ENCODE measurements at regions not wholly inside any gene's neighbourhood (a gene's known extent, or its start where the extent isn't known, plus 50 kb on each side); places are given as distances from the start of the nearest gene placed in this dataset.
"Not testable (repeated sequence)": the region's sequence is repeated elsewhere in the genome, so short reads cannot be mapped to it uniquely, and the experiment has no call there.

GRCh38 chr9:108394726-108395125, 461.1 kb downstream of the ACTL7B start:
- DNase-seq (ENCODE audit: low read depth, low spot score) (no peak), FAIRE-seq (no peak)
- no peak overlapping the region for H2AFZ ChIP-seq (ENCODE audit: control insufficient read depth, low read length)
- H4K20me1 ChIP-seq (ENCODE audit: control insufficient read depth, extremely low read depth, insufficient read depth, low read length) = no peaks in the 10 kb centered on the region
- no peak overlapping the region for H3K4me2 ChIP-seq (ENCODE audit: control insufficient read depth, extremely low read depth, insufficient read depth, low read depth, low read length)
- TF ChIP-seq, protein P1, sequence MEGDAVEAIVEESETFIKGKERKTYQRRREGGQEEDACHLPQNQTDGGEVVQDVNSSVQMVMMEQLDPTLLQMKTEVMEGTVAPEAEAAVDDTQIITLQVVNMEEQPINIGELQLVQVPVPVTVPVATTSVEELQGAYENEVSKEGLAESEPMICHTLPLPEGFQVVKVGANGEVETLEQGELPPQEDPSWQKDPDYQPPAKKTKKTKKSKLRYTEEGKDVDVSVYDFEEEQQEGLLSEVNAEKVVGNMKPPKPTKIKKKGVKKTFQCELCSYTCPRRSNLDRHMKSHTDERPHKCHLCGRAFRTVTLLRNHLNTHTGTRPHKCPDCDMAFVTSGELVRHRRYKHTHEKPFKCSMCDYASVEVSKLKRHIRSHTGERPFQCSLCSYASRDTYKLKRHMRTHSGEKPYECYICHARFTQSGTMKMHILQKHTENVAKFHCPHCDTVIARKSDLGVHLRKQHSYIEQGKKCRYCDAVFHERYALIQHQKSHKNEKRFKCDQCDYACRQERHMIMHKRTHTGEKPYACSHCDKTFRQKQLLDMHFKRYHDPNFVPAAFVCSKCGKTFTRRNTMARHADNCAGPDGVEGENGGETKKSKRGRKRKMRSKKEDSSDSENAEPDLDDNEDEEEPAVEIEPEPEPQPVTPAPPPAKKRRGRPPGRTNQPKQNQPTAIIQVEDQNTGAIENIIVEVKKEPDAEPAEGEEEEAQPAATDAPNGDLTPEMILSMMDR (optimal IDR thresholded peaks at IDR 0.05 in 1 of 3, IDR thresholded peaks at IDR 0.05 in 1 of 3, conservative IDR thresholded peaks at IDR 0.05 in 1 of 3; ENCODE audit: extremely low read depth in 1 of 3, insufficient read depth in 2 of 3, low read length in 3 of 3) = no peak
- TF ChIP-seq EZH2 (IDR thresholded peaks at IDR 0.05; ENCODE audit: low read length) = no peak
- H3K4me3 ChIP-seq (ENCODE audit: control insufficient read depth in 2 of 3, extremely low read depth in 1 of 3, insufficient read depth in 2 of 3, low read depth in 1 of 3, low read length in 3 of 3) = no peak overlapping the region
- no peak overlapping the region for H3K27ac ChIP-seq (ENCODE audit: control insufficient read depth, insufficient read depth, low read length)
- H3K27me3 ChIP-seq (ENCODE audit: control insufficient read depth, extremely low read depth, insufficient read depth, low read length) = no peaks in the 10 kb centered on the region
- peaks cover 2% of the 10 kb centered on the region for H3K9me3 ChIP-seq (ENCODE audit: control insufficient read depth, low read depth, low read length)
- no peaks in the 10 kb centered on the region for H3K36me3 ChIP-seq (ENCODE audit: control insufficient read depth in 2 of 2, extremely low read depth in 1 of 2, insufficient read depth in 2 of 2, low read length in 2 of 2)
- no peak overlapping the region for H3K9ac ChIP-seq (ENCODE audit: control insufficient read depth, extremely low read depth, insufficient read depth, low read length)
- H3K4me1 ChIP-seq (ENCODE audit: control insufficient read depth, extremely low read depth, insufficient read depth, low read length) = no peaks in the 10 kb centered on the region
- dilution Hi-C loops (cut with MboI; ENCODE audit: extremely low pct_ligation_motif_present, low sequenced_read_pairs) = no loop called here
- H3K9me1 ChIP-seq (ENCODE audit: control insufficient read depth, extremely low read depth, insufficient read depth, low read length) = no peaks in the 10 kb centered on the region
- H3K79me2 ChIP-seq (ENCODE audit: control insufficient read depth, insufficient read depth, low read length) = no peaks in the 10 kb centered on the region

DNA sequence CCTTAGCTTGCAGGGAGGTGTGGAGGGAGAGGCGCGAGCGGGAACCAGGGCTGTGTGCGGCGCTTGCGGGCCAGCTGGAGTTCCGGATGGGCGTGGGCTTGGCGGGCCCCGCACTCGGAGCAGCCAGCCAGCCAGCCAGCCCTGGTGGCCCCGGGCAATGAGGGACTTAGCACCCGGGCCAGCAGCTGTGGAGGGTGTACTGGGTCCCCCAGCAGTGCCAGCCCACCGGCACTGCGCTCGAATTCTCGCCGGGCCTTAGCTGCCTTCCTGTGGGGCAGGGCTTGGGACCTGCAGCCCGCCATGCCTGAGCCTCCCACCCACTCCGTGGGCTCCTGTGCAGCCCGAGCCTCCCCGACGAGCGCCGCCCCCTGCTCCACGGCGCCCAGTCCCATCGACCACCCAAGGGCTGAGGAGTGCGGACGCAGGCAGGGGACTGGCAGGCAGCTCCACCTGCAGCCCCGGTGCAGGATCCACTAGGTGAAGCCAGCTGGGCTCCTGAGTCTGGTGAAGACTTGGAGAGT, 462.2 kb downstream of the ACTL7B start:
- H3K9me3 ChIP-seq (ENCODE audit: control insufficient read depth, low read depth, low read length); H3K36me3 ChIP-seq (ENCODE audit: control insufficient read depth in 2 of 2, extremely low read depth in 1 of 2, insufficient read depth in 2 of 2, low read length in 2 of 2); H3K79me2 ChIP-seq (ENCODE audit: control insufficient read depth, insufficient read depth, low read length); dilution Hi-C loops (cut with MboI; ENCODE audit: extremely low pct_ligation_motif_present, low sequenced_read_pairs); H3K9ac ChIP-seq (ENCODE audit: control insufficient read depth, extremely low read depth, insufficient read depth, low read length); H3K9me1 ChIP-seq (ENCODE audit: control insufficient read depth, extremely low read depth, insufficient read depth, low read length); H3K4me1 ChIP-seq (ENCODE audit: control insufficient read depth, extremely low read depth, insufficient read depth, low read length); H3K27ac ChIP-seq (ENCODE audit: control insufficient read depth, insufficient read depth, low read length); H2AFZ ChIP-seq (ENCODE audit: control insufficient read depth, low read length); H4K20me1 ChIP-seq (ENCODE audit: control insufficient read depth, extremely low read depth, insufficient read depth, low read length); H3K4me3 ChIP-seq (ENCODE audit: control insufficient read depth in 2 of 3, extremely low read depth in 1 of 3, insufficient read depth in 2 of 3, low read depth in 1 of 3, low read length in 3 of 3); H3K27me3 ChIP-seq (ENCODE audit: control insufficient read depth, extremely low read depth, insufficient read depth, low read length); DNase-seq (ENCODE audit: low read depth, low spot score); FAIRE-seq; H3K4me2 ChIP-seq (ENCODE audit: control insufficient read depth, extremely low read depth, insufficient read depth, low read depth, low read length): not testable (repeated sequence)

GRCh38 chr9:108392877-108393276, 462.9 kb downstream of the ACTL7B start:
- no peak for TF ChIP-seq EZH2 (IDR thresholded peaks at IDR 0.05; ENCODE audit: low read length)
- TF ChIP-seq, protein P1 (optimal IDR thresholded peaks at IDR 0.05 in 1 of 3, IDR thresholded peaks at IDR 0.05 in 1 of 3, conservative IDR thresholded peaks at IDR 0.05 in 1 of 3; ENCODE audit: extremely low read depth in 1 of 3, insufficient read depth in 2 of 3, low read length in 3 of 3) = no peak
- H3K4me3 ChIP-seq (ENCODE audit: control insufficient read depth in 2 of 3, extremely low read depth in 1 of 3, insufficient read depth in 2 of 3, low read depth in 1 of 3, low read length in 3 of 3) = no peak overlapping the region
- H3K36me3 ChIP-seq (ENCODE audit: control insufficient read depth in 2 of 2, extremely low read depth in 1 of 2, insufficient read depth in 2 of 2, low read length in 2 of 2) = no peaks in the 10 kb centered on the region
- no peak for FAIRE-seq
- no peak overlapping the region for H2AFZ ChIP-seq (ENCODE audit: control insufficient read depth, low read length)
- H3K9me1 ChIP-seq (ENCODE audit: control insufficient read depth, extremely low read depth, insufficient read depth, low read length) = no peaks in the 10 kb centered on the region
- H3K4me1 ChIP-seq (ENCODE audit: control insufficient read depth, extremely low read depth, insufficient read depth, low read length) = no peaks in the 10 kb centered on the region
- H3K4me2 ChIP-seq (ENCODE audit: control insufficient read depth, extremely low read depth, insufficient read depth, low read depth, low read length) = no peak overlapping the region
- dilution Hi-C loops (cut with MboI; ENCODE audit: extremely low pct_ligation_motif_present, low sequenced_read_pairs) = no loop called here
- no peak overlapping the region for H3K27ac ChIP-seq (ENCODE audit: control insufficient read depth, insufficient read depth, low read length)
- no peaks in the 10 kb centered on the region for H3K79me2 ChIP-seq (ENCODE audit: control insufficient read depth, insufficient read depth, low read length)
- DNase-seq (ENCODE audit: low read depth, low spot score) = no peak
- H4K20me1 ChIP-seq (ENCODE audit: control insufficient read depth, extremely low read depth, insufficient read depth, low read length) = no peaks in the 10 kb centered on the region
- no peaks in the 10 kb centered on the region for H3K27me3 ChIP-seq (ENCODE audit: control insufficient read depth, extremely low read depth, insufficient read depth, low read length)
- no peak overlapping the region for H3K9ac ChIP-seq (ENCODE audit: control insufficient read depth, extremely low read depth, insufficient read depth, low read length)
- peaks cover 1% of the 10 kb centered on the region for H3K9me3 ChIP-seq (ENCODE audit: control insufficient read depth, low read depth, low read length)

All from keratinocyte (primary cell).